SK-N-MC (cell line): ENCODE measurements at regions not wholly inside any gene's neighbourhood (a gene's known extent, or its start where the extent isn't known, plus 50 kb on each side); places are given as distances from the start of the nearest gene placed in this dataset.

Experiments used
- EZH2 ChIP-seq: fragments of 200-600 bp; sonication (generic); IDR thresholded peaks from one replicate; pipeline ENCODE4 v1.6.1; 2017; ENCODE audit warnings: antibody characterized with exemption
- FOXP2 ChIP-seq: optimal IDR thresholded peaks from 2 replicates; pipeline ENCODE3; 2011; ENCODE audit warnings: mild to moderate bottlenecking, moderate library complexity; ENCODE audit not compliant: insufficient read depth; ENCODE audit errors: extremely low read length, control extremely low read depth
- POLR2AphosphoS5 ChIP-seq: IDR thresholded peaks from 2 replicates; pipeline ENCODE4 v1.6.1; 2012; ENCODE audit warnings: mild to moderate bottlenecking, low read depth, low read length, borderline replicate concordance

GRCh38 chr2:16120591-16121180 is 180.3 kb downstream of the MYCN start:
- no peak for TF ChIP-seq EZH2
- TF ChIP-seq POLR2AphosphoS5 = no peak
- no peak for TF ChIP-seq FOXP2
